Liver (tissue), 8 donors: ENCODE measurements at regions not wholly inside any gene's neighbourhood (a gene's known extent, or its start where the extent isn't known, plus 50 kb on each side); places are given as distances from the start of the nearest gene placed in this dataset.

Experiments
- DNase-seq: peaks from one replicate; pipeline ENCODE4 v3.0.0-alpha.2; 2017; ENCODE audit warnings: low spot score
- H3K27ac ChIP-seq, 2 donors: one replicate each; pipeline ENCODE4 v1.7.0; 2013; ENCODE audit warnings: inconsistent platforms in 2 of 2, low read length in 2 of 2, control low read depth in 1 of 2, low read depth in 1 of 2, mild to moderate bottlenecking in 1 of 2
- H3K27me3 ChIP-seq, 4 donors: one replicate each; pipeline versions ENCODE4 v1.6.1 to v1.7.0; 2013; ENCODE audit warnings: low read length in 3 of 4, inconsistent platforms in 1 of 4, mild to moderate bottlenecking in 1 of 4, moderate library complexity in 1 of 4; ENCODE audit not compliant: control insufficient read depth in 4 of 4, insufficient read depth in 4 of 4
- H3K36me3 ChIP-seq, 4 donors: one replicate each; pipeline versions ENCODE4 v1.6.1 to v1.7.0; 2013; ENCODE audit warnings: low read length in 3 of 4, mild to moderate bottlenecking in 3 of 4, low read depth in 1 of 4, moderate library complexity in 1 of 4; ENCODE audit not compliant: control insufficient read depth in 4 of 4, insufficient read depth in 3 of 4
- H3K4me1 ChIP-seq, 4 donors: one replicate each; pipeline versions ENCODE4 v1.6.1 to v1.7.0; 2013; ENCODE audit warnings: low read length in 3 of 4, mild to moderate bottlenecking in 3 of 4, moderate library complexity in 1 of 4; ENCODE audit not compliant: control insufficient read depth in 4 of 4, insufficient read depth in 4 of 4
- H3K4me3 ChIP-seq, 3 donors: one replicate each; pipeline versions ENCODE4 v1.6.1 to v1.7.0; 2013; ENCODE audit warnings: low read length in 3 of 3, control low read depth in 1 of 3, low read depth in 1 of 3, mild to moderate bottlenecking in 1 of 3
- H3K9ac ChIP-seq, 2 donors: one replicate each; pipeline ENCODE4 v1.7.0; 2013; ENCODE audit warnings: low read length in 2 of 2, mild to moderate bottlenecking in 2 of 2, moderate library complexity in 2 of 2, control low read depth in 1 of 2, low read depth in 1 of 2
- H3K9me3 ChIP-seq, 4 donors: one replicate each; pipeline versions ENCODE4 v1.6.1 to v1.7.0; 2013; ENCODE audit warnings: low read length in 3 of 4; ENCODE audit not compliant: control insufficient read depth in 4 of 4
- ATF3 ChIP-seq: IDR thresholded peaks from 2 replicates; pipeline ENCODE4 v1.6.1; 2016; ENCODE audit warnings: antibody characterized with exemption
- CTCF ChIP-seq: fragments of 150-350 bp; IDR thresholded peaks from 2 replicates; pipeline ENCODE4 v1.5.1; 2017; ENCODE audit warnings: improper control_type of control experiment, low read depth, low read length; ENCODE audit not compliant: missing input control
- EGR1 ChIP-seq, 2 donors: IDR thresholded peaks; 2 replicates each; pipeline ENCODE4 v1.6.1; 2016 to 2018; ENCODE audit warnings: antibody characterized with exemption in 2 of 2, low read depth in 2 of 2
- FOXA1 ChIP-seq: IDR thresholded peaks from 2 replicates; pipeline ENCODE4 v1.6.1; 2016; ENCODE audit warnings: antibody characterized with exemption
- GABPA ChIP-seq, 2 donors: IDR thresholded peaks in 1 of 2; conservative IDR thresholded peaks in 1 of 2; 2 replicates each; pipeline ENCODE4 v1.6.1; 2016; ENCODE audit warnings: antibody characterized with exemption in 2 of 2, mild to moderate bottlenecking in 1 of 2, moderate library complexity in 1 of 2
- HNF4A ChIP-seq, 2 donors: conservative IDR thresholded peaks; 2 replicates each; pipeline ENCODE4 v1.6.1; 2016; ENCODE audit warnings: antibody characterized with exemption in 2 of 2, mild to moderate bottlenecking in 2 of 2
- HNF4G ChIP-seq: IDR thresholded peaks from 2 replicates; pipeline ENCODE4 v1.6.1; 2016; ENCODE audit warnings: antibody characterized with exemption
- JUND ChIP-seq, 2 donors: IDR thresholded peaks; 2 replicates each; pipeline ENCODE4 v1.6.1; 2016; ENCODE audit warnings: antibody characterized with exemption in 2 of 2
- NR2F2 ChIP-seq: IDR thresholded peaks from 2 replicates; pipeline ENCODE4 v1.6.1; 2016; ENCODE audit warnings: antibody characterized with exemption
- RAD21 ChIP-seq, 2 donors: IDR thresholded peaks; 2 replicates each; pipeline ENCODE4 v1.6.1; 2016; ENCODE audit warnings: antibody characterized with exemption in 2 of 2, mild to moderate bottlenecking in 2 of 2
- REST ChIP-seq: IDR thresholded peaks from 2 replicates; pipeline ENCODE4 v1.6.1; 2016; ENCODE audit warnings: antibody characterized with exemption, mild to moderate bottlenecking
- RXRA ChIP-seq, 2 donors: IDR thresholded peaks; 2 replicates each; pipeline ENCODE4 v1.6.1; 2017 to 2018; ENCODE audit warnings: antibody characterized with exemption in 2 of 2, mild to moderate bottlenecking in 1 of 2
- SP1 ChIP-seq: IDR thresholded peaks from 2 replicates; pipeline ENCODE4 v1.6.1; 2018; ENCODE audit warnings: antibody characterized with exemption, mild to moderate bottlenecking
- TAF1 ChIP-seq: conservative IDR thresholded peaks from 2 replicates; pipeline ENCODE4 v1.6.1; 2016; ENCODE audit warnings: antibody characterized with exemption, mild to moderate bottlenecking
- YY1 ChIP-seq: IDR thresholded peaks from 2 replicates; pipeline ENCODE4 v1.6.1; 2016; ENCODE audit warnings: antibody characterized with exemption, mild to moderate bottlenecking
- ZBTB33 ChIP-seq: IDR thresholded peaks from 2 replicates; pipeline ENCODE4 v1.6.1; 2016; ENCODE audit warnings: antibody characterized with exemption
- WGBS: extraction: QIAGEN DNeasy Blood & Tissue Kit; methylation state at CpG from one replicate; pipeline ENCODE4 v1.1.7; 2013; 5-methylcytosine and 5-hydroxymethylcytosine counted together
- donor health status: healthy.
- donor health status: healthy.
- donor health status: healthy.
- donor health status: healthy.
- donor health status: healthy.

- WGBS, result 80% methylated on average over 11 of the region's 11 CpGs
- peaks cover 0 to 10% (median 2%) of the 10 kb centered on the region in 4 donors for H3K27me3 ChIP-seq
Observed at GRCh38 chr18:78859686-78860085, 119.9 kb upstream of the SALL3 start.

GRCh38 chr18:78860117-78860516, 119.5 kb upstream of the SALL3 start:
- Histone ChIP-seq H3K4me3 (no peak overlapping the region), H3K9me3 (no peaks in the 10 kb centered on the region), H3K9ac (no peak overlapping the region), H3K4me1 (no peaks in the 10 kb centered on the region), H3K27ac (no peak overlapping the region), H3K27me3 (peaks cover 0 to 7% (median 2%) of the 10 kb centered on the region in 4 donors), H3K36me3 (no peaks in the 10 kb centered on the region)
- WGBS, result 57% methylated on average over 11 of the region's 11 CpGs
- no peak for DNase-seq
- no peak for TF ChIP-seq YY1
- no peak for TF ChIP-seq FOXA1
- no peak for TF ChIP-seq RXRA (IDR thresholded peaks at IDR 0.05)
- TF ChIP-seq HNF4A (conservative IDR thresholded peaks at IDR 0.05), result no peak
- no peak for TF ChIP-seq REST
- TF ChIP-seq CTCF, result no peak
- no peak for TF ChIP-seq TAF1
- TF ChIP-seq SP1, result no peak
- TF ChIP-seq GABPA (IDR thresholded peaks at IDR 0.05 in 1 of 2, conservative IDR thresholded peaks at IDR 0.05 in 1 of 2), result no peak
- TF ChIP-seq ZBTB33, result no peak
- no peak for TF ChIP-seq NR2F2
- no peak for TF ChIP-seq ATF3
- TF ChIP-seq HNF4G, result no peak
- no peak for TF ChIP-seq RAD21 (IDR thresholded peaks at IDR 0.05)
- no peak for TF ChIP-seq EGR1 (IDR thresholded peaks at IDR 0.05; ENCODE audit: low read depth in 2 of 2)

More at GRCh38 chr18:78859686-78860085, 119.9 kb upstream of the SALL3 start:
- DNase-seq, result no peak
- no peak overlapping the region for H3K27ac ChIP-seq
- H3K36me3 ChIP-seq, result no peaks in the 10 kb centered on the region
- peaks cover 0 to 3% (median 0%) of the 10 kb centered on the region in 4 donors for H3K9me3 ChIP-seq
- no peaks in the 10 kb centered on the region for H3K4me1 ChIP-seq
- H3K9ac ChIP-seq, result no peak overlapping the region
- no peak overlapping the region for H3K4me3 ChIP-seq
- no peak for TF ChIP-seq JUND (IDR thresholded peaks at IDR 0.05)
